ENCODE measurements at regions not wholly inside any gene's neighbourhood (a gene's known extent, or its start where the extent isn't known, plus 50 kb on each side); places are given as distances from the start of the nearest gene placed in this dataset.

DNA sequence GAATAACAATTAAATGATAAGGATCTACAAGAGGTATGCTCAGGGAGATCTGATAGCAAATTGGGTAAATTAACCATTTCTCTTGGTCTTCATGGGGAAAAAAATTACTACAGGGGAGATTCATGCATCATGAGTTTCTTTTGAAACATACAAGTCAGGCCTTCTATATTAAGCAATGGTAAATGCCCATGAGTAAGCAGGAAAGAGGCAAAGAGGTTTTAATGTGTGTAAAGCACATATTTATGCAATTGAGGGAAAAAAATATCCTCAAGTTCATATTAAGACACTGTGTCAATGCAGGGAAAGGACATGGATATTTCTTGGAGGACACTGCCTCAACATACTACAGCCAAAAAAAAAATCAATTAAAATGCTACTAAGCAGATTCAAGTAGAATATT, 73.4 kb upstream of the NR4A3 start:
- no peak for TF ChIP-seq EZH2 (IDR thresholded peaks at IDR 0.05; ENCODE audit: borderline replicate concordance, low read depth, low read length, poor library complexity, severe bottlenecking)
- TF ChIP-seq CTCF (conservative IDR thresholded peaks at IDR 0.05; ENCODE audit: low read depth, low read length), result no peak
- intact Hi-C loops (cut with micrococcal nuclease; ENCODE audit: unreplicated experiment), result loop anchor here (10.0 kb wide), 1 partner anchor 563 kb away; no protein-coding TSS in a partner anchor
- Histone ChIP-seq H3K9me3 (ENCODE audit: low read depth, low read length, poor library complexity, severe bottlenecking) (no peaks in the 10 kb centered on the region), H3K36me3 (ENCODE audit: insufficient read depth, low read length, poor library complexity, severe bottlenecking) (no peaks in the 10 kb centered on the region), H3K4me1 (ENCODE audit: insufficient read depth, low read length, poor library complexity, severe bottlenecking) (no peaks in the 10 kb centered on the region), H3K27ac (ENCODE audit: low read depth, low read length, poor library complexity, severe bottlenecking) (no peak overlapping the region), H3K4me3 (ENCODE audit: low read depth, low read length, poor library complexity, severe bottlenecking) (no peak overlapping the region), H3K27me3 (replicated peaks; ENCODE audit: insufficient read depth, low read depth, low read length, poor library complexity) (no peaks in the 10 kb centered on the region)
- ChIA-PET POLR2A (ENCODE audit: low non-redundant PET) (no interaction called here), CTCF (no interaction called here)
- no TSS peak for BruUV-seq (replicated peaks)
- DNase-seq (ENCODE audit: low spot score), result no peak

DNA sequence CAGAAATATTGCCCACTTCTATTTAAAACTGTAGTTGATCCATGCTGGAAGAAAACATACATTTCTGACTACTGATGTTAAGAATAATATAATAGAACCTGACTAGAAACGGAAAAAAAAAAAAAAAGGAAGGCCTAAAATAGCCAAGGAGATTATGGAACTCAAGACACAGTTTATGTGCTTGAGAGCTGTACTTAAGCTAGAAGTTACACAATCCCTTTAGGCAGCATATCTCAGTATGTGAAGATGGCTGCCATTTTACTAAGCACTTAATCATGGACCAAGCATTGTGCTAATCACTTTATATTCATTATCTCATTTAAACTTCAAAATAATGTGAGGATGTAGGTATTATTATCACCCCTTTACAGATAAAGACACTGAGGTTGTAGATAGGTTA, 73.0 kb upstream of the NR4A3 start:
- no peak overlapping the region for H3K27ac ChIP-seq (ENCODE audit: low read depth, low read length, poor library complexity, severe bottlenecking)
- CTCF ChIA-PET, result no interaction called here
- TF ChIP-seq EZH2 (IDR thresholded peaks at IDR 0.05; ENCODE audit: borderline replicate concordance, low read depth, low read length, poor library complexity, severe bottlenecking), result no peak
- no peak for TF ChIP-seq CTCF (conservative IDR thresholded peaks at IDR 0.05; ENCODE audit: low read depth, low read length)
- POLR2A ChIA-PET (ENCODE audit: low non-redundant PET), result no interaction called here
- H3K4me1 ChIP-seq (ENCODE audit: insufficient read depth, low read length, poor library complexity, severe bottlenecking), result no peaks in the 10 kb centered on the region
- H3K27me3 ChIP-seq (replicated peaks; ENCODE audit: insufficient read depth, low read depth, low read length, poor library complexity), result no peaks in the 10 kb centered on the region
- intact Hi-C loops (cut with micrococcal nuclease; ENCODE audit: unreplicated experiment), result loop anchor here (10.0 kb wide), 1 partner anchor 564 kb away; no protein-coding TSS in a partner anchor
- no TSS peak for BruUV-seq (replicated peaks)
- no peak overlapping the region for H3K4me3 ChIP-seq (ENCODE audit: low read depth, low read length, poor library complexity, severe bottlenecking)
- no peak for DNase-seq (ENCODE audit: low spot score)
- H3K36me3 ChIP-seq (ENCODE audit: insufficient read depth, low read length, poor library complexity, severe bottlenecking), result no peaks in the 10 kb centered on the region
- H3K9me3 ChIP-seq (ENCODE audit: low read depth, low read length, poor library complexity, severe bottlenecking), result no peaks in the 10 kb centered on the region

GRCh38 chr9:99749641-99750040, 72.0 kb upstream of the NR4A3 start:
- ChIA-PET CTCF (no interaction called here), POLR2A (ENCODE audit: low non-redundant PET) (no interaction called here)
- no peak overlapping the region for H3K27ac ChIP-seq (ENCODE audit: low read depth, low read length, poor library complexity, severe bottlenecking)
- no peaks in the 10 kb centered on the region for H3K36me3 ChIP-seq (ENCODE audit: insufficient read depth, low read length, poor library complexity, severe bottlenecking)
- intact Hi-C loops (cut with micrococcal nuclease; ENCODE audit: unreplicated experiment), result loop anchor here (10.0 kb wide), 1 partner anchor 565 kb away; no protein-coding TSS in a partner anchor
- no peaks in the 10 kb centered on the region for H3K4me1 ChIP-seq (ENCODE audit: insufficient read depth, low read length, poor library complexity, severe bottlenecking)
- DNase-seq (ENCODE audit: low spot score), result no peak
- TF ChIP-seq EZH2 (IDR thresholded peaks at IDR 0.05; ENCODE audit: borderline replicate concordance, low read depth, low read length, poor library complexity, severe bottlenecking) (no peak), CTCF (conservative IDR thresholded peaks at IDR 0.05; ENCODE audit: low read depth, low read length) (no peak)
- BruUV-seq (replicated peaks), result no TSS peak
- H3K4me3 ChIP-seq (ENCODE audit: low read depth, low read length, poor library complexity, severe bottlenecking), result no peak overlapping the region
- no peaks in the 10 kb centered on the region for H3K9me3 ChIP-seq (ENCODE audit: low read depth, low read length, poor library complexity, severe bottlenecking)
- no peaks in the 10 kb centered on the region for H3K27me3 ChIP-seq (replicated peaks; ENCODE audit: insufficient read depth, low read depth, low read length, poor library complexity)

Data from A673 (cell line).